ENCODE measurements at regions not wholly inside any gene's neighbourhood (a gene's known extent, or its start where the extent isn't known, plus 50 kb on each side); places are given as distances from the start of the nearest gene placed in this dataset.
"Not testable (repeated sequence)": the region's sequence is repeated elsewhere in the genome, so short reads cannot be mapped to it uniquely, and the experiment has no call there.

- DNase-seq (ENCODE audit: low spot score), result no peak
Observed at GRCh38 chr1:157325220-157325619, 187.0 kb upstream of the ETV3 start.

GRCh38 chr1:157321972-157322371, 183.8 kb upstream of the ETV3 start:
- DNase-seq (ENCODE audit: low spot score), result not testable (repeated sequence)

GRCh38 chr1:157319567-157319966, 181.4 kb upstream of the ETV3 start:
- DNase-seq (ENCODE audit: low spot score), result no peak

- DNase-seq (ENCODE audit: low spot score), result not testable (repeated sequence)
Observed at GRCh38 chr1:157317229-157317628, 179.0 kb upstream of the ETV3 start.

- no peak for DNase-seq (ENCODE audit: low spot score)
Observed at GRCh38 chr1:157315544-157315943, 177.3 kb upstream of the ETV3 start.

- DNase-seq (ENCODE audit: low spot score), result no peak
Observed at GRCh38 chr1:157314408-157314807, 176.2 kb upstream of the ETV3 start.

GRCh38 chr1:157313240-157313807, 175.1 kb upstream of the ETV3 start:
- DNase-seq (ENCODE audit: low spot score), result no peak

- DNase-seq (ENCODE audit: low spot score), result no peak
Observed at GRCh38 chr1:157312082-157312812, 174.1 kb upstream of the ETV3 start.

GRCh38 chr1:157311730-157312081, 173.5 kb upstream of the ETV3 start:
- no peak for DNase-seq (ENCODE audit: low spot score)

GRCh38 chr1:157310805-157311729, 172.9 kb upstream of the ETV3 start:
- DNase-seq (ENCODE audit: low spot score), result not testable (repeated sequence)

- DNase-seq (ENCODE audit: low spot score), result no peak
Observed at GRCh38 chr1:157310401-157310800, 172.2 kb upstream of the ETV3 start.

GRCh38 chr1:157307491-157307890, 169.3 kb upstream of the ETV3 start:
- DNase-seq (ENCODE audit: low spot score), result no peak

GRCh38 chr1:157306896-157307295, 168.7 kb upstream of the ETV3 start:
- DNase-seq (ENCODE audit: low spot score), result no peak

- DNase-seq (ENCODE audit: low spot score), result no peak
Observed at GRCh38 chr1:157304271-157304670, 166.1 kb upstream of the ETV3 start.

GRCh38 chr1:157302724-157303123, 164.5 kb upstream of the ETV3 start:
- no peak for DNase-seq (ENCODE audit: low spot score)

GRCh38 chr1:157302199-157302497, 164.0 kb upstream of the ETV3 start:
- DNase-seq (ENCODE audit: low spot score), result no peak

- no peak for DNase-seq (ENCODE audit: low spot score)
Observed at GRCh38 chr1:157301477-157302198, 163.4 kb upstream of the ETV3 start.

GRCh38 chr1:157294387-157295145, 156.4 kb upstream of the ETV3 start:
- not testable (repeated sequence) for DNase-seq (ENCODE audit: low spot score)

GRCh38 chr1:157292809-157293564, 154.8 kb upstream of the ETV3 start:
- DNase-seq (ENCODE audit: low spot score), result no peak

GRCh38 chr1:157292302-157292701, 154.1 kb upstream of the ETV3 start:
- DNase-seq (ENCODE audit: low spot score), result no peak

GRCh38 chr1:157291083-157291482, 152.9 kb upstream of the ETV3 start:
- no peak for DNase-seq (ENCODE audit: low spot score)

Measured in CD4-positive, alpha-beta T cell treated with Interleukin-15 for 4 hours (primary cell).